Thyroid gland (tissue), 4 donors: ENCODE measurements at regions not wholly inside any gene's neighbourhood (a gene's known extent, or its start where the extent isn't known, plus 50 kb on each side); places are given as distances from the start of the nearest gene placed in this dataset.

ENCODE experiments used
- POLR2A ChIP-seq, 2 donors: fragments of 450-650 bp; IDR thresholded peaks; one replicate each; pipeline ENCODE4 v1.6.1; 2017; ENCODE audit warnings: antibody characterized with exemption in 2 of 2, mild to moderate bottlenecking in 2 of 2, moderate library complexity in 1 of 2
- TF ChIP-seq, protein P1 (sequence below), 6 experiments: fragments of 200-600 bp in 3 of 6; fragments of 450-650 bp in 3 of 6; sonication (generic) in 3 of 6; IDR thresholded peaks; one replicate each; pipeline ENCODE4 v1.5.1; 2016 to 2019; ENCODE audit warnings: antibody characterized with exemption in 6 of 6, mild to moderate bottlenecking in 2 of 6, inconsistent platforms in 1 of 6, moderate library complexity in 1 of 6

DNA sequence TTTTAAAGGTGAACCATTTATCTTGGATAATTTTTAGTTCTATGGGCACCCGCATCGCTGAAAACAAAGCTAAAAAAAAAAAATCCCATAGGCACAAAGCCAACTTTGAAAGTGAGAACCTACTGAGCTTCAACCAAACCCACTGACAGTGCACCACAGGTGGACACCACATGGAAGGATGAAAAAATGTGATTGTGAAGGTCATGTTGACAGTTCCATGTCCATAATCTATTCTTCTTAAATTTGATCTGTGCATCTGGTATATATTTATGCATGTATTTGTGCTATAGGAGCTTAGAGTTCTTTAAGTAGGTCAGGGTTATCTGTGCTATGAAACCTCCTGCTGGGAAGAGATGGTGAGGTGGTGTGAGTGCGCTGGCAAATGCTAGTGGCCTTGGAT lies 374.3 kb downstream of the SPRY1 start:
- TF ChIP-seq, protein P1, sequence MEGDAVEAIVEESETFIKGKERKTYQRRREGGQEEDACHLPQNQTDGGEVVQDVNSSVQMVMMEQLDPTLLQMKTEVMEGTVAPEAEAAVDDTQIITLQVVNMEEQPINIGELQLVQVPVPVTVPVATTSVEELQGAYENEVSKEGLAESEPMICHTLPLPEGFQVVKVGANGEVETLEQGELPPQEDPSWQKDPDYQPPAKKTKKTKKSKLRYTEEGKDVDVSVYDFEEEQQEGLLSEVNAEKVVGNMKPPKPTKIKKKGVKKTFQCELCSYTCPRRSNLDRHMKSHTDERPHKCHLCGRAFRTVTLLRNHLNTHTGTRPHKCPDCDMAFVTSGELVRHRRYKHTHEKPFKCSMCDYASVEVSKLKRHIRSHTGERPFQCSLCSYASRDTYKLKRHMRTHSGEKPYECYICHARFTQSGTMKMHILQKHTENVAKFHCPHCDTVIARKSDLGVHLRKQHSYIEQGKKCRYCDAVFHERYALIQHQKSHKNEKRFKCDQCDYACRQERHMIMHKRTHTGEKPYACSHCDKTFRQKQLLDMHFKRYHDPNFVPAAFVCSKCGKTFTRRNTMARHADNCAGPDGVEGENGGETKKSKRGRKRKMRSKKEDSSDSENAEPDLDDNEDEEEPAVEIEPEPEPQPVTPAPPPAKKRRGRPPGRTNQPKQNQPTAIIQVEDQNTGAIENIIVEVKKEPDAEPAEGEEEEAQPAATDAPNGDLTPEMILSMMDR (IDR thresholded peaks at IDR 0.05) = no peak
- TF ChIP-seq POLR2A (IDR thresholded peaks at IDR 0.05) = no peak
